ENCODE measurements at regions not wholly inside any gene's neighbourhood (a gene's known extent, or its start where the extent isn't known, plus 50 kb on each side); places are given as distances from the start of the nearest gene placed in this dataset.
"Not testable (repeated sequence)": the region's sequence is repeated elsewhere in the genome, so short reads cannot be mapped to it uniquely, and the experiment has no call there.

GRCh38 chr12:46973937-46974336 lies 105.5 kb upstream of the PCED1B start:
- TF ChIP-seq EZH2 (IDR thresholded peaks at IDR 0.05; ENCODE audit: borderline replicate concordance, low read depth, low read length); POLR2A (conservative IDR thresholded peaks at IDR 0.05); CTCF (IDR thresholded peaks at IDR 0.05 in 2 of 3, conservative IDR thresholded peaks at IDR 0.05 in 1 of 3; ENCODE audit: insufficient read depth in 2 of 3, low read depth in 1 of 3, low read length in 3 of 3); USF1 (CRISPR knock-in tag; IDR thresholded peaks at IDR 0.05); CREBBP (IDR thresholded peaks at IDR 0.05; ENCODE audit: low read depth, low read length); MAFK (IDR thresholded peaks at IDR 0.05; ENCODE audit: low read length); ZNF740 (CRISPR knock-in tag; IDR thresholded peaks at IDR 0.05); ZNF740 (tag; IDR thresholded peaks at IDR 0.05); ZNF232 (CRISPR knock-in tag; IDR thresholded peaks at IDR 0.05): not testable (repeated sequence)

Measured in K562 (cell line).